ENCODE measurements at regions not wholly inside any gene's neighbourhood (a gene's known extent, or its start where the extent isn't known, plus 50 kb on each side); places are given as distances from the start of the nearest gene placed in this dataset.

DNA sequence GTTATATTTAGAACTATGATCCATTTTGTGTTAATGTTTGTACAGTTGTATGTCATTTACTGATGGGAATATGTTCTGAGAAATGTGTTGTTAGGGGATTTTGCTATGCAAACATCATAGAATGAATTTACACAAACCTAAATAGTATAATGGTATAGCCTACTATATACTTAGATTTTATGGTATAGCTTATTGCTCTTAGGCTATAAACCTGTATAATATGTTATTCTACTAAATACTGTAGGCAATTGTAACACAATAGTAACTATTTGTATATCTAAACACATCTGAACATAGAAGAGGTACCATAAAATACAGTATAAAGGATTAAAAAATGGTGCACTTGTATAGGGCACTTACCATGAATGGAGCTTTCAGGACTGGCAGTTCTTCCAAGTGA lies 105.4 kb upstream of the GRIN2B start:
- TF ChIP-seq CTCF (IDR thresholded peaks at IDR 0.05 in 8 of 11, conservative IDR thresholded peaks at IDR 0.05 in 3 of 11): no peak
- TF ChIP-seq POLR2A (IDR thresholded peaks at IDR 0.05): no peak
- no peak for TF ChIP-seq POLR2AphosphoS5 (IDR thresholded peaks at IDR 0.05)

All from spleen (tissue), 7 donors.